GM12865 (cell line): ENCODE measurements at regions not wholly inside any gene's neighbourhood (a gene's known extent, or its start where the extent isn't known, plus 50 kb on each side); places are given as distances from the start of the nearest gene placed in this dataset.

Source experiments
- DNase-seq: peaks from one replicate; pipeline ENCODE4 v3.0.0; 2010; ENCODE audit warnings: low read depth
- H3K4me3 ChIP-seq: 2 replicates; pipeline ENCODE4 v1.5.1; 2011; ENCODE audit warnings: mild to moderate bottlenecking, low read depth, low read length, control low read depth
- TF ChIP-seq, protein P1 (sequence below): IDR thresholded peaks from 2 replicates; pipeline ENCODE4 v1.5.1; 2011; ENCODE audit warnings: low read length, control low read depth, low read depth, inconsistent platforms; ENCODE audit not compliant: insufficient read depth; ENCODE audit errors: missing control alignments

DNA sequence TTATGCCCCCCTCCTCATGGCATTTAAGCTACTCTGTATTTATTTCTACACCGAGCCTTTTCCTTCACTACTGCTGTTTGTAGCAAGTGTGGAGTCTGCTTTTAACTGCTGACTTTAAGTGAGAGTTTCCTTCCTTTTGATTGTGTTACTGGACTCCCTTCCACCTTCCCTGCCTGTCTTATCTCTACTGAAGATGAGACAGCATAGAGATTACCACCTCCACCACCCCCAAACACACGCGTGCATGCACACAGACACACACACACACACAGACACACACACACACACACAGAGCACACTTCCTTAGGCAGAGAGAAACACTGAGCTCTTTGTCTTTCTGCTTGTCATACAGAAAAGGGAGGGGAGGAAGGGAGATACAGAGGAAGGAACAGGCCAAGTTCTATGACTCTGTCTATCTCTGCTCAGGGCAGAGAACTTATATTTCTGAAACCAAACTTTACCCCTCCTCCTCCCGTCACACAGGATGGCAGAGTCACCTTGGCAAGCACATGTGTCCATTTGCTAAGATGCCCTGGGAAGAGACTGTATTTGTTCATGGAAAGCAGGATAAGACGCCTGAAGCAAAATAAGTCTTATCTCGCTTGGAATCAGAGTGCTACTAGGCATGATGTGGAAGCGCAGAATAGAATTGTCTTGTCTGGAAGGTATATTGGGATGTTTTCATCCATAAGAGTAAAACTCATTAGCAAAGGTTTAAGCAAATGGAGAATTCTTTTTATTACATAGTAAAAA, 81.8 kb upstream of the CAV2 start:
- DNase-seq, result no peak
- TF ChIP-seq, protein P1, sequence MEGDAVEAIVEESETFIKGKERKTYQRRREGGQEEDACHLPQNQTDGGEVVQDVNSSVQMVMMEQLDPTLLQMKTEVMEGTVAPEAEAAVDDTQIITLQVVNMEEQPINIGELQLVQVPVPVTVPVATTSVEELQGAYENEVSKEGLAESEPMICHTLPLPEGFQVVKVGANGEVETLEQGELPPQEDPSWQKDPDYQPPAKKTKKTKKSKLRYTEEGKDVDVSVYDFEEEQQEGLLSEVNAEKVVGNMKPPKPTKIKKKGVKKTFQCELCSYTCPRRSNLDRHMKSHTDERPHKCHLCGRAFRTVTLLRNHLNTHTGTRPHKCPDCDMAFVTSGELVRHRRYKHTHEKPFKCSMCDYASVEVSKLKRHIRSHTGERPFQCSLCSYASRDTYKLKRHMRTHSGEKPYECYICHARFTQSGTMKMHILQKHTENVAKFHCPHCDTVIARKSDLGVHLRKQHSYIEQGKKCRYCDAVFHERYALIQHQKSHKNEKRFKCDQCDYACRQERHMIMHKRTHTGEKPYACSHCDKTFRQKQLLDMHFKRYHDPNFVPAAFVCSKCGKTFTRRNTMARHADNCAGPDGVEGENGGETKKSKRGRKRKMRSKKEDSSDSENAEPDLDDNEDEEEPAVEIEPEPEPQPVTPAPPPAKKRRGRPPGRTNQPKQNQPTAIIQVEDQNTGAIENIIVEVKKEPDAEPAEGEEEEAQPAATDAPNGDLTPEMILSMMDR, result no peak
- no peak overlapping the region for H3K4me3 ChIP-seq

DNA sequence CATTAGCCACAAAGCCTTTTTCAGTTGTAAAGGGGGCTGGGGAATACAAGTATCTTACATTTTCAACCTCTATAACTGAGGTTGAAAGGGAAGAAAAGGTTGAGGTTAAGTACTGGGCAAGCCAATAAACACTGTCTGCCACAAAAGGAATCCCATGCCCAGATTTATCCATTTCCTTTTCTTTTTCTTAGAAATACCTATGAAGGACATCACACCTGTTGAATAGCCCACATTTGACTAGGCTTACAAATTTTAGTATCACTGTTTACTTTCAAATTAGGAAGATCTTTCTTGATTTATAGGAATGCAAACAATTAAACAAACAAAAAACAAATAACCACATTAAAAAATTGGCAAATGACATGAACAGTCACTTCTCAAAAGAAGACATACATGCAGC, 81.0 kb upstream of the CAV2 start:
- H3K4me3 ChIP-seq, result no peak overlapping the region
- no peak for DNase-seq
- TF ChIP-seq, protein P1, result no peak

DNA sequence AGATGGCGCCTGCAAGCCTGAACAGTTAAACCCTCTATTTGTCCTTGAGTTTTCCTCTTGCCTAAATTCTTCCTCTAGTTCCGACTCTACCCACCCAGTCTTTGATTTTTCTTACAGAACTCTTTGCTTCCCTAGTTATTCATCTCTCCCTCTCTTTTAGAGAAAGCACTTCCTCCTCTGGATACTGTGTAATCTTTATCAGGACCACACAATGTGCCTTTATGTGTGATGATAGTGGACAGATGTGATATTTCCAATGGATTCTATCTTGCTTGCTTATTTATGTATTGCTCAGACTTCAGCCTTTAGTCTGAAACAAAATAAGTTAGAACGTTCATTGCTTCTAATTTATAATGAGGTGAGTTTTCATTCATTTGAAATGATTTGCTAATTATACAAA, 79.5 kb upstream of the CAV2 start:
- no peak overlapping the region for H3K4me3 ChIP-seq
- DNase-seq, result no peak
- TF ChIP-seq, protein P1, result no peak

DNA sequence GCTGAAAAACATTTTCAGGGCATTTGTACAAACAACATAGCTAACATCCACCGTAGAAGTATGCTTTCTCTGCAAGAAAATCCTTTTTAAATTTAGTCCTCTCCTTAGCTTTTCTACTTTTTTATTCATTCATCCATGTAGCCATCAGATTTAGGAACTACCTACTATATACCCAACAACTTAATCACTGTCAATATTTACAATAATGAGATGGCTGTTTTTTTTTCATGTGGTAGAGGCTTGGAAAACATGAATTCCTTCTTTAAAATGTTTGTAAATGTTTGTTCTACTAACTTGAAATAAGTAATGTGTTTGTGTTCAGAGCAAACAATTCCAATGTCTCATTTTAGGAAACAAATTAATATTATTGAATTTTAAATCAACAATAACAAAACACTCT, 78.2 kb upstream of the CAV2 start:
- no peak overlapping the region for H3K4me3 ChIP-seq
- TF ChIP-seq, protein P1, result no peak
- DNase-seq, result no peak

DNA sequence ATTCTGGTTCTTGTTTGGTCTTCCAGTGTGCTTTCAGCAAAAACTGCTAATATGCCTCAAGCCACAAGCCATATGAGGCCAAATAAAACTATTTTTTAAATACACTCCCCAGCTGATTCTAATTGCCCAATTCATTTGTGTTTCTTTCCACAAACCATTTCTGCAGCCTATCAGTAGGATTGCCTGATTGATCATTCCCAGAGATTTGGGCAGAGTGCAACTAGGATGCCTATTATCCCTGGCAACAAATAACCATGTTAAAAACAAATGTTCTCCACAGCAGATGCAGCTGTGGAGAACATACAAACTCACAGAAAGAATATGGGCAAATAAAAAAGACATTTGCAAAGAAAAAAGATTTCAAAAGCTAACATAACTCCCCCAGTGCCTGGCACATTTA, 76.9 kb upstream of the CAV2 start:
- TF ChIP-seq, protein P1, result no peak
- no peak for DNase-seq
- no peak overlapping the region for H3K4me3 ChIP-seq

DNA sequence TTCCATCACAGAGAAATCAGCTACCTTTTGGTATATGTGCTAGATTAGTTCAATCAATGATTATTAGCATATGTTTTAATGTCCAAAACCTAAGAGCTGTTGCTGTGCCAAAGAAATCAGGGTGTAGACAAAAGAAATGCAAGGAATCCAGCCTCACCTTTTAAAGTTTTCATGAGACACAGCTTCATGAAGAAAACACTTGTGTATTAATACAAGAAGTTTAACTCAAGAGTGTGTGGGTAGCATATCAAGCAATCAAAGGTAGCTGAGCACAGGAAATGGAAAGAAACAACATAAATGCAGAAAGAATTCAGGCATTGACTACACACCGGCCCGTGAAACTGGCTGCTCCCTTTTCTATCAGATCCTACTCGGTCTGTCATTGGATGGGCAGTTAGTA, 76.0 kb upstream of the CAV2 start:
- DNase-seq, result no peak
- H3K4me3 ChIP-seq, result no peak overlapping the region
- TF ChIP-seq, protein P1, result no peak

DNA sequence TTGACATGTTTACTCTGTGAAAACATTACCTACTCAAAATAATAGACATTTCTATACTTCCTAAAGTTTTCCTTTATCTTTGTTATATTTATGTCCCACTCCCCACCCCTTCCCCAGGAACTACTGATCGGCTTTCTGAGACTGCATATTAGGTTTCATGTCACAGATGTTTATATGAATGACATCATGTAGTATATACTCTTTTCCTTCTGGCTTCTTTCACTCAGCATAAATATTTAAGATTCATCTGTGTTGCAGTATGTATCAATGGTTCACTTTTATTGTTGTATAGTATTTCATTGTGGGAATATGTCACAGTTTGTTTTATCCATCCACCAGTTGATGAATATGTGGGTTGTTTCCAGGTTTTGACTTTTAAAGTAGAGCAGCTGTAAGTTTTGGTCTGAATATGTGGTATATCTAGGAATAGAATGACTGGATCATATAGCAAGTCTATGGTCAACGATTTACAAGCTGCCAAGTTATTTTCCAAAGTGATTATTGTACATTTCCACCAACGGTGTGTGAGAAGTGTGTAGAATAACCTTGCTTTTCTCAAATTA, 73.8 kb upstream of the CAV2 start:
- no peak overlapping the region for H3K4me3 ChIP-seq
- no peak for DNase-seq
- TF ChIP-seq, protein P1, result no peak
